ENCODE measurements at regions not wholly inside any gene's neighbourhood (a gene's known extent, or its start where the extent isn't known, plus 50 kb on each side); places are given as distances from the start of the nearest gene placed in this dataset.

- no peak for DNase-seq
These were observed 291.0 kb upstream of the DOK6 start for GRCh38 chr18:69109686-69110085.

DNA sequence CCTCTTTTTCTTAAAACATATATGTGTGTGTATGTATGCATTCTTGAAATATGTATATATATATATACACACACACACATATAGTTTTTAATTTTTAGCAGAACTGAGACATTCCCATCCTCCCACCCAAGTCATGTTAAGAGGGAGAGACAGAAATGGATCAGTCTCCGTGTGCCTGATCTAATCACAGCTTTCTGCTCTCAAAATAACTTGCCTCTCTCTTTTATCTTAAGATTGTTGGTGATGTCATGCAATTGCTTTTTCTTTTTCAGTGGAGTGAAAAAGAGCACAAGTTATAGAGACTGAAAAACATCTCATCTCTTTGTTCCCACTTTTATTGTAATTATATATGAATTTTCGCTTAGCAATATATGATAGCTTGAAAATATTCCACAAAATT is 279.9 kb upstream of the DOK6 start:
- no peak for DNase-seq

- no peak for DNase-seq
These were observed 277.3 kb upstream of the DOK6 start for GRCh38 chr18:69123421-69123820.

- no peak for DNase-seq
These were observed 272.7 kb upstream of the DOK6 start for GRCh38 chr18:69127873-69128500.

GRCh38 chr18:69128566-69128965 is 272.1 kb upstream of the DOK6 start:
- no peak for DNase-seq

GRCh38 chr18:69128978-69129377 is 271.7 kb upstream of the DOK6 start:
- DNase-seq = no peak

DNA sequence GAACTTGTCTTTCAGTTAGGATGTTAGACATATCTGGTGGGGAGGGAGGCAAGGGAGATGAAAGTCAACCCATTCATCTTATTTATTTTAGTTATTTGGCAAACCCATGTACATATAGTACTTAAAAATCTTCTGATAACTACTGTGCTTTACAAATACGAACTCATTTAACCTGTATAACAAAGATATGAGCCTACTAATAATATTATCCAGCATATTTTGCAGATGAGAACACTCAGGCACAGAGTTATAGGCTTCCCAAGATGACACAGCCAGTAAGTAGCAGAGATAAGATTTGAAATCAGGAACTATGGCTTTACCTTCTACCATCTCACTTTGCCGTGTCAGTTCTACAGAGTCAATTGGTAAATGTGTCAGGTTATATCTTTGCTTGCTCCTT is 262.6 kb upstream of the DOK6 start:
- DNase-seq = no peak

DNA sequence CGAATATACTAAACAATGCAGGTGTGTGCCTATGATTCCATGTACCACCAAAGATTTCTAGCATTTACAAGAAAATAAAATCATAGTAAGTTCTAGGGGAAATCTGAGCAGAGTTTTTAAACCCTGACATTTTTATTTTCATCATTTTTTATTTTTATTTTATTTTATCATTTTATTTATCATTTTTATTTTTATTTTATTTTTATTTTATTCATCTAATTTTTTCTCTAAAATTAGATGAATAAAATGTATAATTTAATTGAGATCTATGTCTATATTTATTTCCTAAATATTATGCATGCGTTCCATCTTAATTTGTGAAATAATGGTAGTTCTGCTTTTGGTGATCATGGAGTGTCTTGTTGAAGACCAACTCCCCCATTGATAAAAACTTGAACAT is 257.6 kb upstream of the DOK6 start:
- DNase-seq = no peak

DNA sequence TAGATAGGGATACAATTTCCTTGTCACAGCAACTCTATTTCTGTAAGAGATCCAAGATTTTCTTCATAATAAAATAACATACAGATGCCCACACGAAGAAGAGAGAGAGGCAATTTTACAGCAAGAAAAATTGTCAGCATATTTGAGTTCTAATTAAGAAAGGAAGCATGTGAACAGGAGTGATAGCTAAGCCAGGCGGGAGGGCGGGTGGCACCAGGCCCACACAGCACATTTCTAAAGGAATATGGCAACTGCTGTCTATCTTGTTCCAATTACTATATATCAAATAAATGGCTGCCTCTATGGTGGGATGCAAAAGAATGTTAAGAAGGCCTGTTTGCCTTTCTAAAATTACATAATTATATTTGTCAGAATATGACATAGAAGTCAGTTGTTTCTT is 248.3 kb upstream of the DOK6 start:
- no peak for DNase-seq

DNA sequence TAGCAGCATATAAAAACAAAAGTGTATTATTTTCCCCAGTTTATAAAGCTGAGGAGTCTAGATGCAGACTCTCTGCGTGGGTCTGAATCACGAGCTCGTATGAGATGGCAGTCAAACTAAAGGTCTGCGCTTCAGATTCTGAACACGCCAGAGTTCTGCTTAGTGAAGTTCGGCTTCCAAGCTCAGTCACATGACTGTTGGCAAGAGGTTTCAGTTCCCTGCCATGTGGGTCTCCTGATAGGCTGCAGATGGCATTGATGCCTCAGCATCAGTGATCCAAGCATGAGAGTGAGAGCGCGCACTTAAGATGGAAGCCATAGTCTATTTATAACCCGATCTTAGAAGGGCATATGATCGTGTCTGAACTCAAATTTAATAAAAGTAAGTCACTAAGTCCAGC is 242.8 kb upstream of the DOK6 start:
- DNase-seq = no peak

- no peak for DNase-seq
These were observed 241.7 kb upstream of the DOK6 start for GRCh38 chr18:69158944-69159343.

DNA sequence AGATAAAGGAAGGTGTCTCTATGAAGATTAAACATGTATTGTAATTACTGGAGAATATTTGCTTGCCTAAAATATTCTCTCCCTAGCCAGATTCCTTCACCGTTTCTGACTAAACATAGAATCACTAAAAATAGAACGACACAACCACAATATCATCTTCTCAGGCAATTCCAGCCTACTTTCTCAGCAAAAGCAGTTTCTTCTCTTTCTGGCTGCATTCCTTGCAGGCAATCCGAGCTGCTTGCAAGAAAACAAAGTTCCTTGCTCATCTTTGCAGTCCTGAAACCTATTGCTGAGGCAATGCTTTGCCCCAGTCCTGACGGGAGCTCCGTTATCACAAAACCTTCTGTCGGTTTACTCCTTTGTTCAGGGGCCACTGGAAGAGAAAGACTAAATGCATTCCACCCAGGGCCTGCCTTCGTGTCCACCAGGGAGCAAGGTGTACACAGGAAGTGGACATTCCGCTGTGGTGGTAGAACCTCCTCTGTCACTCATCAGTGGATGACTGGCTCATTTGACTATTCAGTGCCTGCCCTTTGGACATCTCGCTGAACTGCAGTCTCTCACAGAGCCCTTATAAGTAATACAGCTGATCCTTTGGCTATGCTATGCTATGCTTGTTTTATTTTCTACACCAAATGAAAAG is 239.2 kb upstream of the DOK6 start:
- DNase-seq = no peak

DNA sequence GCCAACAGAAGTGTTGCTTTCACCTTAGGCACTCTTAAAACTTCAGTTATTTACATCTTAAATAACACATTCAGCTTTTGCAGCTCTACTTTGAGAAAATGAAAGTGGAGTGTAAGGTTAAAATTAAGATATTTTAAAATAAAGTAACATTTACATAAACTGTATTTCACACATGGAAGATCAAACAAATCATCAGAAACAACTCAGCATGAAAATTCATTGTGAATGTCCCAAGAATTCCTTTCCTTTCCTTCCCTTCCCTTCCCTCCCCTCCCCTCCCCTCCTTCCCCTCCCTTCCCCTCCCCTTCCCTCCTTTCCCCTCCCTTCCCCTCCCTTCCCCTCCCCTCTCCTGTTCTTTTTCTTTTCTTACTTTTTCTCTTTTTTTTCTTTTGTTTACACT is 238.0 kb upstream of the DOK6 start:
- DNase-seq = no peak

GRCh38 chr18:69172046-69172445 is 228.6 kb upstream of the DOK6 start:
- DNase-seq = no peak

GRCh38 chr18:69175681-69176080 is 225.0 kb upstream of the DOK6 start:
- DNase-seq = no peak

DNA sequence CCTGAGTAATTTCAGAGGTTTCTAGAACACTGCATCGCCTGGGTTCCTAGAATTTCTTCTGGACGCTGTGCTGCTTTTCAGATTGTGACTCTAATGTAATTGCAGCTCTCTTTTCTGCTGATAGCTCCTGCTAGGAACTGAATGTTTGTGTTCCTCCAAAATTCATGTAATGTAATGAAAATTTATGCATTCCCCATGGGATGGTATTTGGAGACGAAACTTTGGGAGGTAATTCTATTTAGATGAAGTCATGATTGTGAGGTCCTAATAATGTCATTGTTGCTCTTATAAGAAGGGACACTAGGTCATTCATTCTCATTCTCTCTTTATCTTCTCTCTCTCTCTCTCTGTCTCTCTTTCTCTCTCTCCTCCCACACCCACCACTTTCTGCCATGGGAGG is 223.9 kb upstream of the DOK6 start:
- DNase-seq = no peak

DNA sequence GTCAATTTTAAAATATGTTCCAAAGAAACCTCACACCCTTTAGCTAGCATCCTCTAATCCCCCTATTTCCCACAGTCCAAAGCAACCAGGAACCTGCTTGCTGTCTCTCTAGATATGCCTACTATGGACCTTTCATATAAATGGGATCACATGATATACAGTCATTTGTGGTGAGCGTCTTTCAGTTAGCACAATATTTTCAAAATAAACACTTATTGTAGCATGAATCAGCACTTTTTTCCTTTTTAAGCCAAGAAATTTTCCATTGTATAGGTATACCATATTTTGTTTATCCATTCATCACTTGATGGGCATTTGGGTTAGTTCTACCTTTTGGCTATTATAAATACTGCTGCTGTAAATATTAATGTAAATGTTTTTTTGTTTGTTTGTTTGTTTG is 223.0 kb upstream of the DOK6 start:
- no peak for DNase-seq

GRCh38 chr18:69186162-69186561 is 214.5 kb upstream of the DOK6 start:
- no peak for DNase-seq

GRCh38 chr18:69196336-69196735 is 204.4 kb upstream of the DOK6 start:
- DNase-seq = no peak

- DNase-seq = no peak
These were observed 194.8 kb upstream of the DOK6 start for GRCh38 chr18:69205925-69206324.

- no peak for DNase-seq
These were observed 192.1 kb upstream of the DOK6 start for GRCh38 chr18:69208545-69208944.

- DNase-seq = no peak
These were observed 190.9 kb upstream of the DOK6 start for GRCh38 chr18:69209761-69210160.

GRCh38 chr18:69213842-69214241 is 186.8 kb upstream of the DOK6 start:
- DNase-seq = no peak

DNA sequence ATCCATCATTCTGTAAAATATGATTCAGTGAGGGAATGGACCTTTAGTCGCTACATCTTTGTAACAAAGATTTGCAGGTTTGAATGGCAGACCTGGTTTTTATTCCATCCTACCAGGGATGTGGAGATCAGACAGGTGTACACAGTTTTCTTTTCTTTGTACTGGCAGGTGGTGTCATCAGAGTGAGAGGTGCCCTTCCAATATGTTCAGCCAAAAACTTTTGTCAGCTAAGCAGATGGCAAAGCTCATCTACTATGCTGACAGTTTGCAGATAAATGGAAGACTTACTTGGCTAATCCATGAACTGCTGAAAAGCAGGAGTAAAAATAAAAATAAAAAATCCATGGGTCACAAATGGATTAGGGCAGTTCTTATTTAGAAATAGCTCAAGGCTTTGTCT is 185.5 kb upstream of the DOK6 start:
- DNase-seq = peak; percentile 32 to 47

DNA sequence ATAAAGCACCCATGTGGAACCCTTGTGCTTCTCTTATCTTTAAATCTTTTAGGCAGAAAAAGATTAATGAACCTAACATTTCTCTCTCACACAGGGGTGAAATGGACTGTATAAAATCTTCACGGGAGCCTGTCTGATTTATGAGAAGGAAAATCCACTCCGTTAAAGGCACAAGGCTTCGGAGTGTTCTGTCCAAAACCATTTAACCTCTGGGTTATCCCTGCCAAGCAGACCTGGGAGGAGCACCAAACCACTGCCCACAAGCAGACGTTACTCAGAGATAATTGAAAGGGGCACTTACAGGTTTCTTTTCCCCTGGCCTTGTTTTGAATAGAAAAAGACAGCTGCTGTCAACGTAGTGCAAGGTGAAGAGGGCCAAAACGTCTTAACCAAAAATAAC is 184.4 kb upstream of the DOK6 start:
- DNase-seq = peak; percentile 20 to 23

Measured in SHP77 (cell line).